ENCODE measurements at regions not wholly inside any gene's neighbourhood (a gene's known extent, or its start where the extent isn't known, plus 50 kb on each side); places are given as distances from the start of the nearest gene placed in this dataset.

GRCh38 chr7:26614503-26614902 is 249.9 kb downstream of the SKAP2 start:
- H4K20me1 ChIP-seq (ENCODE audit: insufficient read depth, low read length) = no peaks in the 10 kb centered on the region
- 67% methylated on average over 3 of the region's 11 CpGs; no CpG with 5 or more reads in 1 of the 2 experiments for WGBS, 2 experiments (ENCODE audit: extremely low coverage in 2 of 2, insufficient read length in 1 of 2)
- H2AK5ac ChIP-seq (ENCODE audit: low read depth, low read length) = no peak overlapping the region
- ChIA-PET CTCF (no interaction called here), POLR2A (ENCODE audit: unreplicated experiment) (no interaction called here)
- no peak overlapping the region for H3K23ac ChIP-seq (ENCODE audit: low read depth, low read length)
- no peaks in the 10 kb centered on the region for H3K27me3 ChIP-seq (ENCODE audit: control insufficient read depth, insufficient read depth, low read length)
- H3K4me1 ChIP-seq (ENCODE audit: control insufficient read depth, insufficient read depth, low read length) = no peaks in the 10 kb centered on the region
- dilution Hi-C loops (cut with HindIII; ENCODE audit: low sequenced_read_pairs, unreplicated experiment) = no loop called here
- H2BK20ac ChIP-seq (ENCODE audit: low read depth, low read length) = no peak overlapping the region
- H3K27ac ChIP-seq (ENCODE audit: insufficient read depth, low read length) = no peak overlapping the region
- no peak overlapping the region for H4K91ac ChIP-seq (ENCODE audit: insufficient read depth, low read depth, low read length)
- H3K4ac ChIP-seq (ENCODE audit: low read depth, low read length) = no peak overlapping the region
- no peaks in the 10 kb centered on the region for H3K9me1 ChIP-seq (ENCODE audit: insufficient read depth, low read length)
- intact Hi-C loops (cut with micrococcal nuclease) = no loop called here
- no peak overlapping the region for H3K18ac ChIP-seq (ENCODE audit: low read depth, low read length)
- H3K9ac ChIP-seq (ENCODE audit: low read depth, low read length) = no peak overlapping the region
- H3K4me2 ChIP-seq (ENCODE audit: low read depth, low read length) = no peak overlapping the region
- H4K5ac ChIP-seq (ENCODE audit: low read depth, low read length) = no peak overlapping the region
- no peak overlapping the region for H2BK120ac ChIP-seq (ENCODE audit: low read depth, low read length)
- no peak overlapping the region for H2AFZ ChIP-seq (replicated peaks; ENCODE audit: low read length, poor library complexity)
- BruUV-seq (replicated peaks) = no TSS peak
- no peak overlapping the region for H2BK5ac ChIP-seq (ENCODE audit: low read depth, low read length, poor library complexity, severe bottlenecking)
- H3K79me1 ChIP-seq (ENCODE audit: low read depth in 1 of 2, low read length in 2 of 2) = no peaks in the 10 kb centered on the region
- H2BK15ac ChIP-seq (ENCODE audit: low read depth, low read length) = no peak overlapping the region
- H3K56ac ChIP-seq (ENCODE audit: extremely low read depth, insufficient read depth, low read length) = no peak overlapping the region
- no peak overlapping the region for H2AK9ac ChIP-seq (replicated peaks; ENCODE audit: low read depth, low read length, poor library complexity)
- no peak for ATAC-seq (ENCODE audit: low read depth)
- no peak for TF ChIP-seq MXI1 (IDR thresholded peaks at IDR 0.05; ENCODE audit: borderline replicate concordance, low read depth, low read length)
- TF ChIP-seq RAD21 (IDR thresholded peaks at IDR 0.05; ENCODE audit: low read length) = no peak
- TF ChIP-seq MAFK (IDR thresholded peaks at IDR 0.05; ENCODE audit: low read depth, low read length) = no peak
- no peak for TF ChIP-seq RFX5 (IDR thresholded peaks at IDR 0.05; ENCODE audit: low read depth, low read length)
- TF ChIP-seq FOS (IDR thresholded peaks at IDR 0.05; ENCODE audit: low read depth, low read length) = no peak
- TF ChIP-seq MAZ (IDR thresholded peaks at IDR 0.05; ENCODE audit: borderline replicate concordance, low read depth, low read length) = no peak
- no peak for TF ChIP-seq BHLHE40 (IDR thresholded peaks at IDR 0.05; ENCODE audit: low read depth, low read length)
- TF ChIP-seq, protein P1, sequence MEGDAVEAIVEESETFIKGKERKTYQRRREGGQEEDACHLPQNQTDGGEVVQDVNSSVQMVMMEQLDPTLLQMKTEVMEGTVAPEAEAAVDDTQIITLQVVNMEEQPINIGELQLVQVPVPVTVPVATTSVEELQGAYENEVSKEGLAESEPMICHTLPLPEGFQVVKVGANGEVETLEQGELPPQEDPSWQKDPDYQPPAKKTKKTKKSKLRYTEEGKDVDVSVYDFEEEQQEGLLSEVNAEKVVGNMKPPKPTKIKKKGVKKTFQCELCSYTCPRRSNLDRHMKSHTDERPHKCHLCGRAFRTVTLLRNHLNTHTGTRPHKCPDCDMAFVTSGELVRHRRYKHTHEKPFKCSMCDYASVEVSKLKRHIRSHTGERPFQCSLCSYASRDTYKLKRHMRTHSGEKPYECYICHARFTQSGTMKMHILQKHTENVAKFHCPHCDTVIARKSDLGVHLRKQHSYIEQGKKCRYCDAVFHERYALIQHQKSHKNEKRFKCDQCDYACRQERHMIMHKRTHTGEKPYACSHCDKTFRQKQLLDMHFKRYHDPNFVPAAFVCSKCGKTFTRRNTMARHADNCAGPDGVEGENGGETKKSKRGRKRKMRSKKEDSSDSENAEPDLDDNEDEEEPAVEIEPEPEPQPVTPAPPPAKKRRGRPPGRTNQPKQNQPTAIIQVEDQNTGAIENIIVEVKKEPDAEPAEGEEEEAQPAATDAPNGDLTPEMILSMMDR (conservative IDR thresholded peaks at IDR 0.05; ENCODE audit: low read depth, low read length) = no peak
- no peak for TF ChIP-seq CHD1 (IDR thresholded peaks at IDR 0.05; ENCODE audit: low read depth, low read length)
- no peak for TF ChIP-seq USF2 (IDR thresholded peaks at IDR 0.05; ENCODE audit: low read depth, low read length)
- no peak for TF ChIP-seq RCOR1 (IDR thresholded peaks at IDR 0.05; ENCODE audit: insufficient replicate concordance, low read length)
- no peak for TF ChIP-seq SMC3 (IDR thresholded peaks at IDR 0.05; ENCODE audit: low read depth, low read length)
- no peak for TF ChIP-seq NFE2L2 (IDR thresholded peaks at IDR 0.05; ENCODE audit: low read depth, low read length)
- DNase-seq = no peak
- no peak overlapping the region for H3K14ac ChIP-seq (replicated peaks; ENCODE audit: low read depth, low read length)
- no peak overlapping the region for H3K4me3 ChIP-seq (ENCODE audit: insufficient read depth, low read depth, low read length)
- in situ Hi-C loops (cut with MboI; ENCODE audit: low sequenced_read_pairs) = no loop called here
- H4K8ac ChIP-seq (ENCODE audit: low read depth in 2 of 2, low read length in 2 of 2) = no peak overlapping the region
- no peaks in the 10 kb centered on the region for H3K36me3 ChIP-seq (ENCODE audit: control insufficient read depth, insufficient read depth, low read length)
- no peaks in the 10 kb centered on the region for H3K9me3 ChIP-seq (ENCODE audit: control insufficient read depth, insufficient read depth, low read length)
